ENCODE measurements at regions not wholly inside any gene's neighbourhood (a gene's known extent, or its start where the extent isn't known, plus 50 kb on each side); places are given as distances from the start of the nearest gene placed in this dataset.

- no peak for DNase-seq (ENCODE audit: low read depth)
- no peak for TF ChIP-seq CTCF (IDR thresholded peaks at IDR 0.05; ENCODE audit: low read depth, low read length, missing control alignments)
- no peak overlapping the region for H3K4me3 ChIP-seq (ENCODE audit: low read depth, low read length)
- in situ Hi-C loops (cut with HindIII; ENCODE audit: low sequenced_read_pairs), result no loop called here
Observed at GRCh38 chr4:103904123-103904522, 184.3 kb upstream of the TACR3 start.

- no peak for DNase-seq (ENCODE audit: low read depth)
- TF ChIP-seq CTCF (IDR thresholded peaks at IDR 0.05; ENCODE audit: low read depth, low read length, missing control alignments), result no peak
- in situ Hi-C loops (cut with HindIII; ENCODE audit: low sequenced_read_pairs), result no loop called here
- no peak overlapping the region for H3K4me3 ChIP-seq (ENCODE audit: low read depth, low read length)
Observed at GRCh38 chr4:103902730-103903129, 182.9 kb upstream of the TACR3 start.

- no peak for TF ChIP-seq CTCF (IDR thresholded peaks at IDR 0.05; ENCODE audit: low read depth, low read length, missing control alignments)
- in situ Hi-C loops (cut with HindIII; ENCODE audit: low sequenced_read_pairs), result no loop called here
Observed at GRCh38 chr4:103895876-103896465, 176.2 kb upstream of the TACR3 start.

GRCh38 chr4:103892586-103892985 lies 172.8 kb upstream of the TACR3 start:
- H3K4me3 ChIP-seq (ENCODE audit: low read depth, low read length), result no peak overlapping the region
- in situ Hi-C loops (cut with HindIII; ENCODE audit: low sequenced_read_pairs), result no loop called here
- DNase-seq (ENCODE audit: low read depth), result no peak
- no peak for TF ChIP-seq CTCF (IDR thresholded peaks at IDR 0.05; ENCODE audit: low read depth, low read length, missing control alignments)

More at GRCh38 chr4:103895876-103896465, 176.2 kb upstream of the TACR3 start:
- H3K4me3 ChIP-seq (ENCODE audit: low read depth, low read length), result no peak overlapping the region
- DNase-seq (ENCODE audit: low read depth), result no peak

GRCh38 chr4:103887191-103887590 lies 167.4 kb upstream of the TACR3 start:
- in situ Hi-C loops (cut with HindIII; ENCODE audit: low sequenced_read_pairs), result no loop called here
- TF ChIP-seq CTCF (IDR thresholded peaks at IDR 0.05; ENCODE audit: low read depth, low read length, missing control alignments), result no peak
- H3K4me3 ChIP-seq (ENCODE audit: low read depth, low read length), result no peak overlapping the region
- no peak for DNase-seq (ENCODE audit: low read depth)

GRCh38 chr4:103885152-103885551 lies 165.4 kb upstream of the TACR3 start:
- in situ Hi-C loops (cut with HindIII; ENCODE audit: low sequenced_read_pairs), result no loop called here
- no peak for DNase-seq (ENCODE audit: low read depth)
- no peak for TF ChIP-seq CTCF (IDR thresholded peaks at IDR 0.05; ENCODE audit: low read depth, low read length, missing control alignments)
- H3K4me3 ChIP-seq (ENCODE audit: low read depth, low read length), result no peak overlapping the region
